Right lobe of liver (tissue), 6 donors: ENCODE measurements at regions not wholly inside any gene's neighbourhood (a gene's known extent, or its start where the extent isn't known, plus 50 kb on each side); places are given as distances from the start of the nearest gene placed in this dataset.

Experiments
- ATAC-seq, 4 donors: fragments of 200-7000 bp; cut with Tn5 transposase; one replicate each; pipeline ENCODE4 v1.9.1; 2020; ENCODE audit warnings: mild to moderate bottlenecking in 4 of 4, moderate library complexity in 4 of 4
- DNase-seq, 3 donors: peaks; one replicate each; pipeline ENCODE4 v3.0.0-alpha.2; 2020
- H3K27ac ChIP-seq, 3 donors: fragments of 200-600 bp; one replicate each; pipeline ENCODE4 v1.8.0; 2022
- H3K27me3 ChIP-seq, 2 donors: fragments of 200-600 bp; one replicate each; pipeline ENCODE4 v1.8.0; 2022
- H3K36me3 ChIP-seq, 4 donors: fragments of 200-600 bp; sonication (generic) in 1 of 4; one replicate each; pipeline versions ENCODE4 v1.5.1 to v1.8.0; 2017 to 2022; ENCODE audit warnings: control low read depth in 1 of 4
- H3K4me1 ChIP-seq, 4 donors: fragments of 200-600 bp; sonication (generic) in 1 of 4; one replicate each; pipeline versions ENCODE4 v1.5.1 to v1.8.0; 2017 to 2022; ENCODE audit warnings: control low read depth in 1 of 4
- H3K4me3 ChIP-seq, 3 donors: fragments of 200-600 bp; one replicate each; pipeline ENCODE4 v1.8.0; 2022
- H3K9me3 ChIP-seq, 4 donors: fragments of 200-600 bp; sonication (generic) in 1 of 4; one replicate each; pipeline versions ENCODE4 v1.5.1 to v1.8.0; 2017 to 2022; ENCODE audit warnings: control low read depth in 1 of 4
- CTCF ChIP-seq, 4 donors: fragments of 200-600 bp in 3 of 4; fragments of 450-650 bp in 1 of 4; IDR thresholded peaks; one replicate each; pipeline versions ENCODE4 v1.5.1 to v1.8.0; 2016 to 2022; ENCODE audit warnings: antibody characterized with exemption in 4 of 4, mild to moderate bottlenecking in 2 of 4
- POLR2A ChIP-seq: fragments of 450-650 bp; IDR thresholded peaks from one replicate; pipeline ENCODE4 v1.6.1; 2017; ENCODE audit warnings: antibody characterized with exemption, mild to moderate bottlenecking
- WGBS: methylation state at CpG from one replicate; pipeline ENCODE4 v1.1.6; 2018; ENCODE audit warnings: low coverage, low lambda C conversion rate; ENCODE audit not compliant: insufficient coverage; ENCODE audit errors: missing lambda C conversion rate; 5-methylcytosine and 5-hydroxymethylcytosine counted together
- intact Hi-C, 2 donors: fragments of 100-400 bp; cut with DNase I; formaldehyde crosslinking; loops; one replicate each; pipeline versions ENCODE4 v1.11.2 to v1.14.1; 2022
- donor health status: DM: no; HTN: yes; CAD: no.
- donor health status: DM: no; HTN: no; CAD: no.
- donor health status: DM: no; HTN: no; CAD: no.
- donor health status: DM: no; HTN: yes; CAD: no.
- donor health status: DM: no; HTN: yes; CAD: no.

GRCh38 chr11:11732116-11732515, 109.7 kb upstream of the USP47 start:
- Histone ChIP-seq H3K9me3 (no peaks in the 10 kb centered on the region), H3K27me3 (no peaks in the 10 kb centered on the region), H3K36me3 (no peaks in the 10 kb centered on the region), H3K4me3 (no peak overlapping the region), H3K4me1 (no peaks in the 10 kb centered on the region), H3K27ac (no peak overlapping the region)
- ATAC-seq (no peak), DNase-seq (no peak)
- intact Hi-C loops, result no loop called here
- WGBS, result 90% methylated on average over 3 of the region's 3 CpGs
- TF ChIP-seq CTCF (IDR thresholded peaks at IDR 0.05) (no peak), POLR2A (no peak)

GRCh38 chr11:11731311-11732083, 109.7 kb upstream of the GALNT18 start:
- no peak for TF ChIP-seq CTCF (IDR thresholded peaks at IDR 0.05)
- no peak for TF ChIP-seq POLR2A
- H3K27ac ChIP-seq, result no peak overlapping the region
- ATAC-seq (no peak), DNase-seq (no peak)
- H3K4me1 ChIP-seq, result no peaks in the 10 kb centered on the region
- 42% methylated on average over 5 of the region's 6 CpGs for WGBS
- H3K36me3 ChIP-seq, result no peaks in the 10 kb centered on the region
- H3K27me3 ChIP-seq, result no peaks in the 10 kb centered on the region
- intact Hi-C loops, result no loop called here
- no peak overlapping the region for H3K4me3 ChIP-seq
- H3K9me3 ChIP-seq, result no peaks in the 10 kb centered on the region

- WGBS, result 100% methylated on average over 1 of the region's 2 CpGs
- Histone ChIP-seq H3K27ac (no peak overlapping the region), H3K4me1 (no peaks in the 10 kb centered on the region), H3K9me3 (no peaks in the 10 kb centered on the region), H3K27me3 (no peaks in the 10 kb centered on the region), H3K36me3 (no peaks in the 10 kb centered on the region), H3K4me3 (no peak overlapping the region)
- no peak for ATAC-seq
- no peak for DNase-seq
- intact Hi-C loops, result no loop called here
- no peak for TF ChIP-seq POLR2A
- no peak for TF ChIP-seq CTCF (IDR thresholded peaks at IDR 0.05)
These were observed 106.6 kb upstream of the GALNT18 start for GRCh38 chr11:11728386-11728785.

- no peaks in the 10 kb centered on the region for H3K27me3 ChIP-seq
- intact Hi-C loops, result no loop called here
- no peaks in the 10 kb centered on the region for H3K9me3 ChIP-seq
- WGBS, result 60% methylated on average over 5 of the region's 5 CpGs
- no peak overlapping the region for H3K27ac ChIP-seq
- H3K4me3 ChIP-seq, result no peak overlapping the region
- TF ChIP-seq CTCF (IDR thresholded peaks at IDR 0.05) (no peak), POLR2A (no peak)
- DNase-seq (no peak), ATAC-seq (no peak)
- no peaks in the 10 kb centered on the region for H3K4me1 ChIP-seq
- no peaks in the 10 kb centered on the region for H3K36me3 ChIP-seq
These were observed 103.6 kb upstream of the GALNT18 start for GRCh38 chr11:11725438-11725837.

GRCh38 chr11:11724994-11725393, 103.2 kb upstream of the GALNT18 start:
- Histone ChIP-seq H3K4me3 (no peak overlapping the region), H3K36me3 (no peaks in the 10 kb centered on the region), H3K9me3 (no peaks in the 10 kb centered on the region), H3K27me3 (no peaks in the 10 kb centered on the region), H3K4me1 (no peaks in the 10 kb centered on the region), H3K27ac (no peak overlapping the region)
- TF ChIP-seq CTCF (IDR thresholded peaks at IDR 0.05) (no peak), POLR2A (no peak)
- no peak for DNase-seq
- no peak for ATAC-seq
- intact Hi-C loops, result no loop called here
- WGBS, result 93% methylated on average over 2 of the region's 2 CpGs
